CD8-positive, alpha-beta memory T cell (primary cell): ENCODE measurements at regions not wholly inside any gene's neighbourhood (a gene's known extent, or its start where the extent isn't known, plus 50 kb on each side); places are given as distances from the start of the nearest gene placed in this dataset.
A peak's percentile ranks its signal among the peaks of the same experiment; 100 is the strongest.
"Not testable (repeated sequence)": the region's sequence is repeated elsewhere in the genome, so short reads cannot be mapped to it uniquely, and the experiment has no call there.

Experiments used
- CTCF ChIA-PET: fragments of 350-600 bp; sonication (Branson Sonifier 250); formaldehyde crosslinking; loops from one replicate; lab custom pipeline; 2021; ENCODE audit warnings: antibody characterized with exemption; lab: Charles Lee
- POLR2A ChIA-PET: fragments of 350-600 bp; sonication (Branson Sonifier 250); formaldehyde crosslinking; loops from one replicate; lab custom pipeline; 2021; ENCODE audit warnings: antibody characterized with exemption; lab: Charles Lee
- DNase-seq, 5 donors: peaks; one replicate each; pipeline versions ENCODE4 v3.0.0 to v3.0.0-alpha.2; 2020 to 2022; ENCODE audit warnings: mixed read lengths in 1 of 5
- H3K27ac ChIP-seq: one replicate; pipeline ENCODE4 v1.7.0; 2013; ENCODE audit warnings: low read depth, mild to moderate bottlenecking, low read length, moderate library complexity
- H3K27me3 ChIP-seq: 2 replicates; pipeline ENCODE4 v1.7.0; 2013; ENCODE audit warnings: low read length, mild to moderate bottlenecking; ENCODE audit not compliant: insufficient read depth, poor library complexity, severe bottlenecking
- H3K36me3 ChIP-seq: 2 replicates; pipeline ENCODE4 v1.7.0; 2013; ENCODE audit warnings: mild to moderate bottlenecking, low read length, moderate library complexity; ENCODE audit not compliant: insufficient read depth
- H3K4me1 ChIP-seq: 2 replicates; pipeline ENCODE4 v1.7.0; 2013; ENCODE audit warnings: mild to moderate bottlenecking, low read length, moderate library complexity; ENCODE audit not compliant: insufficient read depth
- H3K4me3 ChIP-seq: 2 replicates; pipeline ENCODE4 v1.7.0; 2013; ENCODE audit warnings: mild to moderate bottlenecking, low read length
- H3K9me3 ChIP-seq: 2 replicates; pipeline ENCODE4 v1.7.0; 2013; ENCODE audit warnings: mild to moderate bottlenecking, low read length
- H3K27ac Mint-ChIP-seq, 8 donors: one replicate each; pipeline ENCODE4 v1.8.0; 2020 to 2021; ENCODE audit warnings: mixed read lengths in 8 of 8, mild to moderate bottlenecking in 6 of 8, inconsistent platforms in 3 of 8, moderate library complexity in 3 of 8
- H3K27me3 Mint-ChIP-seq, 2 donors: one replicate each; pipeline ENCODE4 v1.8.0; 2020 to 2021; ENCODE audit warnings: mixed read lengths in 2 of 2, mild to moderate bottlenecking in 1 of 2, moderate library complexity in 1 of 2
- H3K36me3 Mint-ChIP-seq, 3 donors: one replicate each; pipeline ENCODE4 v1.8.0; 2020 to 2021; ENCODE audit warnings: mixed read lengths in 3 of 3, inconsistent platforms in 1 of 3, mild to moderate bottlenecking in 1 of 3
- H3K4me1 Mint-ChIP-seq, 3 donors: one replicate each; pipeline ENCODE4 v1.8.0; 2020 to 2021; ENCODE audit warnings: mixed read lengths in 3 of 3, inconsistent platforms in 1 of 3, mild to moderate bottlenecking in 1 of 3
- H3K4me3 Mint-ChIP-seq, 7 donors: one replicate each; pipeline ENCODE4 v1.8.0; 2020 to 2021; ENCODE audit warnings: mixed read lengths in 7 of 7, mild to moderate bottlenecking in 6 of 7, moderate library complexity in 4 of 7, inconsistent platforms in 2 of 7
- H3K9me3 Mint-ChIP-seq, 5 donors: one replicate each; pipeline ENCODE4 v1.8.0; 2020 to 2022; ENCODE audit warnings: mixed read lengths in 5 of 5, mild to moderate bottlenecking in 3 of 5, moderate library complexity in 2 of 5, inconsistent platforms in 1 of 5

DNA sequence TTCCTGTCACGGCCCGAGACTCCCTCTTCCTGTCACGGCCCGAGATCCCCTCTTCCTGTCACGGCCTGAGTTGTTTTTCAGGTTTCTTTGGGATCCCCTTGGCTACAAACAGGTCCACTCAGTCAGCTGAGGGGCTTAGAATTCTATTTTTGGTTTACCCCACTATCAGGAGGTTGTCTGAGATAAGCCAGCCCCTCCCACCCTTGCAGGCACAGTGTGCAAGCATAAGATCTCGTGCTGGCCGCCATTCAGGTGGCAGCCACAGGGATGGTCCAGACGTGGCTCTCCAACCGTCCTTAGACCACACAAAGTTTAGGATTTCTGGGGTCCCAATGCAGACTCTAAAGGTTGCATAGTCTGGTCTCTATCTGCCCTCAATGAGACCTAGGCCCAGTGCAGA is 186.0 kb upstream of the PLCXD1 start:
- H3K36me3 Mint-ChIP-seq, H3K4me1 ChIP-seq, H3K9me3 ChIP-seq, H3K36me3 ChIP-seq, H3K27me3 ChIP-seq, H3K27ac ChIP-seq, H3K4me3 ChIP-seq, H3K4me1 Mint-ChIP-seq, H3K27me3 Mint-ChIP-seq, CTCF ChIA-PET, POLR2A ChIA-PET, H3K9me3 Mint-ChIP-seq: not testable (repeated sequence)
- Mint-ChIP-seq H3K27ac (peak overlapping the region in 6 of 8 donors; percentile 56 to 98 (median 94)), H3K4me3 (peak overlapping the region in 4 of 7 donors; percentile 47 to 89 (median 55))
- DNase-seq = peak in 2 of 5 donors; percentile 0 to 28
